HG03378 (cell line): ENCODE measurements at regions not wholly inside any gene's neighbourhood (a gene's known extent, or its start where the extent isn't known, plus 50 kb on each side); places are given as distances from the start of the nearest gene placed in this dataset.
"Not testable (repeated sequence)": the region's sequence is repeated elsewhere in the genome, so short reads cannot be mapped to it uniquely, and the experiment has no call there.

Experiments
- ATAC-seq: cut with Tn5 transposase; IDR thresholded peaks from one replicate; pipeline ENCODE4 v1.9.1; 2021; ENCODE audit warnings: mild to moderate bottlenecking, moderate library complexity; ENCODE audit not compliant: unreplicated experiment

- ATAC-seq: no peak
Measured at GRCh38 chr9:29981013-29981412, 2403.4 kb upstream of the ACO1 start.

GRCh38 chr9:29999645-30000044 lies 2384.8 kb upstream of the ACO1 start:
- ATAC-seq: no peak

- ATAC-seq: no peak
Measured at GRCh38 chr9:30010691-30011090, 2373.8 kb upstream of the ACO1 start.

- no peak for ATAC-seq
Measured at GRCh38 chr9:30012622-30013021, 2371.8 kb upstream of the ACO1 start.

GRCh38 chr9:30015073-30015472 lies 2369.4 kb upstream of the ACO1 start:
- no peak for ATAC-seq

- ATAC-seq: no peak
Measured at GRCh38 chr9:30020161-30020560, 2364.3 kb upstream of the ACO1 start.

- no peak for ATAC-seq
Measured at GRCh38 chr9:30035761-30036160, 2348.7 kb upstream of the ACO1 start.

GRCh38 chr9:30036558-30036957 lies 2347.9 kb upstream of the ACO1 start:
- no peak for ATAC-seq

- ATAC-seq: no peak
Measured at GRCh38 chr9:30039712-30040111, 2344.7 kb upstream of the ACO1 start.

GRCh38 chr9:30048396-30048795 lies 2336.0 kb upstream of the ACO1 start:
- no peak for ATAC-seq

GRCh38 chr9:30058463-30058862 lies 2326.0 kb upstream of the ACO1 start:
- no peak for ATAC-seq

- ATAC-seq: no peak
Measured at GRCh38 chr9:30060976-30061375, 2323.5 kb upstream of the ACO1 start.

GRCh38 chr9:30065888-30066287 lies 2318.6 kb upstream of the ACO1 start:
- ATAC-seq: no peak

GRCh38 chr9:30069236-30069635 lies 2315.2 kb upstream of the ACO1 start:
- ATAC-seq: not testable (repeated sequence)

GRCh38 chr9:30075022-30075421 lies 2309.4 kb upstream of the ACO1 start:
- no peak for ATAC-seq

- ATAC-seq: peak; percentile 95
Measured at GRCh38 chr9:30075451-30076199, 2308.8 kb upstream of the ACO1 start.

- no peak for ATAC-seq
Measured at GRCh38 chr9:30078195-30078594, 2306.2 kb upstream of the ACO1 start.

GRCh38 chr9:30089428-30089827 lies 2295.0 kb upstream of the ACO1 start:
- no peak for ATAC-seq

GRCh38 chr9:30103647-30104394 lies 2280.6 kb upstream of the ACO1 start:
- no peak for ATAC-seq

GRCh38 chr9:30107134-30107533 lies 2277.3 kb upstream of the ACO1 start:
- ATAC-seq: not testable (repeated sequence)

GRCh38 chr9:30116673-30117217 lies 2267.7 kb upstream of the ACO1 start:
- no peak for ATAC-seq

GRCh38 chr9:30120666-30121065 lies 2263.8 kb upstream of the ACO1 start:
- ATAC-seq: no peak
